ENCODE measurements at regions not wholly inside any gene's neighbourhood (a gene's known extent, or its start where the extent isn't known, plus 50 kb on each side); places are given as distances from the start of the nearest gene placed in this dataset.
A peak's percentile ranks its signal among the peaks of the same experiment; 100 is the strongest.

GRCh38 chr3:72147600-72147999 is 362.7 kb upstream of the PROK2 start:
- intact Hi-C loops (cut with micrococcal nuclease), result no loop called here
- ChIA-PET CTCF (ENCODE audit: partially characterized antibody) (no interaction called here), POLR2A (ENCODE audit: partially characterized antibody) (no interaction called here)
- Mint-ChIP-seq H3K36me3 (no peaks in the 10 kb centered on the region), H3K4me1 (peaks cover 0 to 6% (median 1%) of the 10 kb centered on the region in 4 donors), H3K9me3 (no peaks in the 10 kb centered on the region), H3K27ac (no peak overlapping the region), H3K4me3 (no peak overlapping the region), H3K27me3 (no peaks in the 10 kb centered on the region)
- Histone ChIP-seq H3K4me1 (ENCODE audit: insufficient read depth, low read length) (no peaks in the 10 kb centered on the region), H3K36me3 (ENCODE audit: insufficient read depth, low read length) (no peaks in the 10 kb centered on the region), H3K27ac (ENCODE audit: low read depth, low read length) (no peak overlapping the region), H3K4me3 (ENCODE audit: low read length in 2 of 2) (no peak overlapping the region), H3K9me3 (ENCODE audit: control insufficient read depth in 1 of 2, low read length in 2 of 2) (no peaks in the 10 kb centered on the region), H3K27me3 (ENCODE audit: insufficient read depth, low read length) (no peaks in the 10 kb centered on the region)
- DNase-seq, result no peak

- Mint-ChIP-seq H3K27ac (no peak overlapping the region), H3K4me1 (peaks cover 0 to 6% (median 1%) of the 10 kb centered on the region in 4 donors), H3K27me3 (no peaks in the 10 kb centered on the region), H3K36me3 (no peaks in the 10 kb centered on the region), H3K4me3 (no peak overlapping the region), H3K9me3 (no peaks in the 10 kb centered on the region)
- Histone ChIP-seq H3K4me3 (ENCODE audit: low read length in 2 of 2) (no peak overlapping the region), H3K27me3 (ENCODE audit: insufficient read depth, low read length) (no peaks in the 10 kb centered on the region), H3K4me1 (ENCODE audit: insufficient read depth, low read length) (no peaks in the 10 kb centered on the region), H3K27ac (ENCODE audit: low read depth, low read length) (no peak overlapping the region), H3K9me3 (ENCODE audit: control insufficient read depth in 1 of 2, low read length in 2 of 2) (no peaks in the 10 kb centered on the region), H3K36me3 (ENCODE audit: insufficient read depth, low read length) (no peaks in the 10 kb centered on the region)
- DNase-seq, result no peak
- CTCF ChIA-PET (ENCODE audit: partially characterized antibody), result interaction anchor here (2.3 kb wide), 1 partner anchor 12 kb away, joined by 5 read pairs; no protein-coding TSS in a partner anchor
- POLR2A ChIA-PET (ENCODE audit: partially characterized antibody), result no interaction called here
- intact Hi-C loops (cut with micrococcal nuclease), result no loop called here
These were observed 360.8 kb upstream of the PROK2 start for GRCh38 chr3:72145506-72146380.

- intact Hi-C loops (cut with micrococcal nuclease), result no loop called here
- H3K27me3 ChIP-seq (ENCODE audit: insufficient read depth, low read length), result no peaks in the 10 kb centered on the region
- no peak for DNase-seq
- no peak overlapping the region for H3K4me3 ChIP-seq (ENCODE audit: low read length in 2 of 2)
- H3K27ac ChIP-seq (ENCODE audit: low read depth, low read length), result no peak overlapping the region
- Mint-ChIP-seq H3K27ac (peak overlapping the region in 1 of 7 donors; percentile 20), H3K27me3 (no peaks in the 10 kb centered on the region), H3K4me3 (no peak overlapping the region), H3K9me3 (no peaks in the 10 kb centered on the region), H3K36me3 (no peaks in the 10 kb centered on the region), H3K4me1 (peaks cover 0 to 6% (median 1%) of the 10 kb centered on the region in 4 donors)
- H3K36me3 ChIP-seq (ENCODE audit: insufficient read depth, low read length), result no peaks in the 10 kb centered on the region
- no peaks in the 10 kb centered on the region for H3K9me3 ChIP-seq (ENCODE audit: control insufficient read depth in 1 of 2, low read length in 2 of 2)
- ChIA-PET POLR2A (ENCODE audit: partially characterized antibody) (no interaction called here), CTCF (ENCODE audit: partially characterized antibody) (interaction anchor here (2.3 kb wide), 1 partner anchor 13 kb away, joined by 5 read pairs; no protein-coding TSS in a partner anchor)
- no peaks in the 10 kb centered on the region for H3K4me1 ChIP-seq (ENCODE audit: insufficient read depth, low read length)
These were observed 360.0 kb upstream of the PROK2 start for GRCh38 chr3:72144773-72145505.

GRCh38 chr3:72143966-72144717 is 359.2 kb upstream of the PROK2 start:
- H3K4me1 ChIP-seq (ENCODE audit: insufficient read depth, low read length), result no peaks in the 10 kb centered on the region

GRCh38 chr3:72143322-72143721 is 358.4 kb upstream of the PROK2 start:
- ChIA-PET CTCF (ENCODE audit: partially characterized antibody) (interaction anchor here (0.6 to 2.3 kb wide), 2 partner anchors 14 to 185 kb away, joined by 4 to 5 read pairs; no protein-coding TSS in a partner anchor), POLR2A (ENCODE audit: partially characterized antibody) (no interaction called here)
- Mint-ChIP-seq H3K36me3 (no peaks in the 10 kb centered on the region), H3K4me1 (peaks cover 0 to 6% (median 1%) of the 10 kb centered on the region in 4 donors), H3K9me3 (no peaks in the 10 kb centered on the region), H3K4me3 (no peak overlapping the region), H3K27me3 (no peaks in the 10 kb centered on the region), H3K27ac (no peak overlapping the region)
- DNase-seq, result no peak
- no peaks in the 10 kb centered on the region for H3K36me3 ChIP-seq (ENCODE audit: insufficient read depth, low read length)
- H3K4me1 ChIP-seq (ENCODE audit: insufficient read depth, low read length), result peaks cover 5% of the 10 kb centered on the region
- H3K4me3 ChIP-seq (ENCODE audit: low read length in 2 of 2), result no peak overlapping the region
- intact Hi-C loops (cut with micrococcal nuclease), result no loop called here
- H3K27ac ChIP-seq (ENCODE audit: low read depth, low read length), result no peak overlapping the region
- no peaks in the 10 kb centered on the region for H3K27me3 ChIP-seq (ENCODE audit: insufficient read depth, low read length)
- no peaks in the 10 kb centered on the region for H3K9me3 ChIP-seq (ENCODE audit: control insufficient read depth in 1 of 2, low read length in 2 of 2)

More at GRCh38 chr3:72143966-72144717, 359.2 kb upstream of the PROK2 start:
- Histone ChIP-seq H3K27me3 (ENCODE audit: insufficient read depth, low read length) (no peaks in the 10 kb centered on the region), H3K36me3 (ENCODE audit: insufficient read depth, low read length) (no peaks in the 10 kb centered on the region), H3K4me3 (ENCODE audit: low read length in 2 of 2) (no peak overlapping the region), H3K27ac (ENCODE audit: low read depth, low read length) (no peak overlapping the region), H3K9me3 (ENCODE audit: control insufficient read depth in 1 of 2, low read length in 2 of 2) (no peaks in the 10 kb centered on the region)
- POLR2A ChIA-PET (ENCODE audit: partially characterized antibody), result no interaction called here
- DNase-seq, result no peak
- intact Hi-C loops (cut with micrococcal nuclease), result no loop called here
- CTCF ChIA-PET (ENCODE audit: partially characterized antibody), result interaction anchor here (2.3 kb wide), 1 partner anchor 13 kb away, joined by 5 read pairs; no protein-coding TSS in a partner anchor
- Mint-ChIP-seq H3K27ac (no peak overlapping the region), H3K9me3 (no peaks in the 10 kb centered on the region), H3K36me3 (no peaks in the 10 kb centered on the region), H3K4me1 (peaks cover 0 to 6% (median 1%) of the 10 kb centered on the region in 4 donors), H3K4me3 (no peak overlapping the region), H3K27me3 (no peaks in the 10 kb centered on the region)

- Mint-ChIP-seq H3K9me3 (no peaks in the 10 kb centered on the region), H3K27ac (no peak overlapping the region), H3K4me3 (no peak overlapping the region), H3K36me3 (no peaks in the 10 kb centered on the region), H3K4me1 (peaks cover 0 to 6% (median 1%) of the 10 kb centered on the region in 4 donors), H3K27me3 (peaks cover 0 to 2% of the 10 kb centered on the region in 2 donors)
- peaks cover 12% of the 10 kb centered on the region for H3K4me1 ChIP-seq (ENCODE audit: insufficient read depth, low read length)
- POLR2A ChIA-PET (ENCODE audit: partially characterized antibody), result no interaction called here
- no peaks in the 10 kb centered on the region for H3K27me3 ChIP-seq (ENCODE audit: insufficient read depth, low read length)
- intact Hi-C loops (cut with micrococcal nuclease), result no loop called here
- H3K9me3 ChIP-seq (ENCODE audit: control insufficient read depth in 1 of 2, low read length in 2 of 2), result no peaks in the 10 kb centered on the region
- CTCF ChIA-PET (ENCODE audit: partially characterized antibody), result no interaction called here
- no peak for DNase-seq
- H3K27ac ChIP-seq (ENCODE audit: low read depth, low read length), result no peak overlapping the region
- H3K36me3 ChIP-seq (ENCODE audit: insufficient read depth, low read length), result no peaks in the 10 kb centered on the region
- no peak overlapping the region for H3K4me3 ChIP-seq (ENCODE audit: low read length in 2 of 2)
These were observed 357.1 kb upstream of the PROK2 start for GRCh38 chr3:72142028-72142427.

- no peaks in the 10 kb centered on the region for H3K9me3 Mint-ChIP-seq
- no peak overlapping the region for H3K27ac Mint-ChIP-seq
- peaks cover 0 to 2% of the 10 kb centered on the region in 2 donors for H3K27me3 Mint-ChIP-seq
- Histone ChIP-seq H3K9me3 (ENCODE audit: control insufficient read depth in 1 of 2, low read length in 2 of 2) (no peaks in the 10 kb centered on the region), H3K4me3 (ENCODE audit: low read length in 2 of 2) (no peak overlapping the region), H3K27ac (ENCODE audit: low read depth, low read length) (no peak overlapping the region), H3K27me3 (ENCODE audit: insufficient read depth, low read length) (no peaks in the 10 kb centered on the region), H3K36me3 (ENCODE audit: insufficient read depth, low read length) (no peaks in the 10 kb centered on the region), H3K4me1 (ENCODE audit: insufficient read depth, low read length) (peaks cover 12% of the 10 kb centered on the region)
- intact Hi-C loops (cut with micrococcal nuclease), result no loop called here
- H3K4me3 Mint-ChIP-seq, result no peak overlapping the region
- H3K4me1 Mint-ChIP-seq, result peaks cover 0 to 6% (median 1%) of the 10 kb centered on the region in 4 donors
- no peak for DNase-seq
- ChIA-PET CTCF (ENCODE audit: partially characterized antibody) (no interaction called here), POLR2A (ENCODE audit: partially characterized antibody) (interaction anchor here (0.7 kb wide), 1 partner anchor 11 kb away, joined by 3 read pairs; no protein-coding TSS in a partner anchor)
- H3K36me3 Mint-ChIP-seq, result no peaks in the 10 kb centered on the region
These were observed 356.3 kb upstream of the PROK2 start for GRCh38 chr3:72141264-72141663.

Measured in CD4-positive, alpha-beta memory T cell (primary cell).